ENCODE measurements at regions not wholly inside any gene's neighbourhood (a gene's known extent, or its start where the extent isn't known, plus 50 kb on each side); places are given as distances from the start of the nearest gene placed in this dataset.

GRCh38 chr13:73683746-73684145, 450.5 kb downstream of the KLF12 start:
- Histone ChIP-seq H3K4me3 (no peak overlapping the region), H3K36me3 (ENCODE audit: insufficient read depth in 1 of 2, low read depth in 1 of 2) (no peaks in the 10 kb centered on the region), H3K27me3 (ENCODE audit: insufficient read depth in 3 of 3, low read length in 2 of 3) (no peaks in the 10 kb centered on the region), H3K27ac (no peak overlapping the region), H3K9me3 (no peaks in the 10 kb centered on the region), H3K4me1 (no peaks in the 10 kb centered on the region)
- WGBS, 3 donors = 86 to 89% (median 87%) methylated on average over 3 of the region's 3 CpGs
- no peak for TF ChIP-seq CTCF (IDR thresholded peaks at IDR 0.05)
- intact Hi-C loops (cut with DNase I) = no loop called here
- no peak for DNase-seq
- no peak for ATAC-seq

GRCh38 chr13:73681779-73682178, 452.4 kb downstream of the KLF12 start:
- TF ChIP-seq CTCF (IDR thresholded peaks at IDR 0.05) = no peak
- Histone ChIP-seq H3K4me1 (no peaks in the 10 kb centered on the region), H3K9me3 (no peaks in the 10 kb centered on the region), H3K27me3 (ENCODE audit: insufficient read depth in 3 of 3, low read length in 2 of 3) (no peaks in the 10 kb centered on the region), H3K27ac (no peak overlapping the region), H3K36me3 (ENCODE audit: insufficient read depth in 1 of 2, low read depth in 1 of 2) (no peaks in the 10 kb centered on the region), H3K4me3 (no peak overlapping the region)
- DNase-seq (no peak), ATAC-seq (no peak)
- WGBS, 3 donors = 50 to 71% (median 65%) methylated on average over 2 of the region's 2 CpGs
- intact Hi-C loops (cut with DNase I) = no loop called here

- TF ChIP-seq CTCF (IDR thresholded peaks at IDR 0.05) = no peak
- no peak overlapping the region for H3K4me3 ChIP-seq
- ATAC-seq (no peak), DNase-seq (no peak)
- no peaks in the 10 kb centered on the region for H3K9me3 ChIP-seq
- intact Hi-C loops (cut with DNase I) = no loop called here
- H3K36me3 ChIP-seq (ENCODE audit: insufficient read depth in 1 of 2, low read depth in 1 of 2) = no peaks in the 10 kb centered on the region
- no peaks in the 10 kb centered on the region for H3K27me3 ChIP-seq (ENCODE audit: insufficient read depth in 3 of 3, low read length in 2 of 3)
- no peaks in the 10 kb centered on the region for H3K4me1 ChIP-seq
- no peak overlapping the region for H3K27ac ChIP-seq
- 44 to 60% (median 54%) methylated on average over 3 of the region's 3 CpGs for WGBS, 3 donors
These were observed 453.2 kb downstream of the KLF12 start for GRCh38 chr13:73681015-73681414.

GRCh38 chr13:73677048-73677601, 457.1 kb downstream of the KLF12 start:
- ATAC-seq (no peak), DNase-seq (no peak)
- H3K9me3 ChIP-seq = no peaks in the 10 kb centered on the region
- no peak for TF ChIP-seq CTCF (IDR thresholded peaks at IDR 0.05)
- no peaks in the 10 kb centered on the region for H3K36me3 ChIP-seq (ENCODE audit: insufficient read depth in 1 of 2, low read depth in 1 of 2)
- WGBS, 3 donors = 59 to 63% (median 63%) methylated on average over 4 of the region's 4 CpGs
- no peaks in the 10 kb centered on the region for H3K4me1 ChIP-seq
- H3K4me3 ChIP-seq = no peak overlapping the region
- intact Hi-C loops (cut with DNase I) = no loop called here
- H3K27me3 ChIP-seq (ENCODE audit: insufficient read depth in 3 of 3, low read length in 2 of 3) = no peaks in the 10 kb centered on the region
- H3K27ac ChIP-seq = no peak overlapping the region

- no peak overlapping the region for H3K4me3 ChIP-seq
- H3K9me3 ChIP-seq = no peaks in the 10 kb centered on the region
- no peaks in the 10 kb centered on the region for H3K36me3 ChIP-seq (ENCODE audit: insufficient read depth in 1 of 2, low read depth in 1 of 2)
- no peaks in the 10 kb centered on the region for H3K4me1 ChIP-seq
- intact Hi-C loops (cut with DNase I) = no loop called here
- H3K27ac ChIP-seq = no peak overlapping the region
- DNase-seq = no peak
- WGBS, 3 donors = 86 to 90% (median 88%) methylated on average over 2 of the region's 2 CpGs
- H3K27me3 ChIP-seq (ENCODE audit: insufficient read depth in 3 of 3, low read length in 2 of 3) = no peaks in the 10 kb centered on the region
- no peak for TF ChIP-seq CTCF (IDR thresholded peaks at IDR 0.05)
- no peak for ATAC-seq
These were observed 457.6 kb downstream of the KLF12 start for GRCh38 chr13:73676550-73677047.
